ENCODE measurements at regions not wholly inside any gene's neighbourhood (a gene's known extent, or its start where the extent isn't known, plus 50 kb on each side); places are given as distances from the start of the nearest gene placed in this dataset.

- H3K4me3 ChIP-seq (ENCODE audit: low read depth, low read length), result no peak overlapping the region
- no peak for DNase-seq (ENCODE audit: low read depth)
- in situ Hi-C loops (cut with HindIII; ENCODE audit: low sequenced_read_pairs), result no loop called here
- no peak for TF ChIP-seq CTCF (IDR thresholded peaks at IDR 0.05; ENCODE audit: low read depth, low read length, missing control alignments)
These were observed 848.4 kb upstream of the COX7C start for GRCh38 chr5:85769347-85769746.

GRCh38 chr5:85784746-85785145, 833.0 kb upstream of the COX7C start:
- DNase-seq (ENCODE audit: low read depth), result no peak
- H3K4me3 ChIP-seq (ENCODE audit: low read depth, low read length), result no peak overlapping the region
- TF ChIP-seq CTCF (IDR thresholded peaks at IDR 0.05; ENCODE audit: low read depth, low read length, missing control alignments), result no peak
- in situ Hi-C loops (cut with HindIII; ENCODE audit: low sequenced_read_pairs), result no loop called here

GRCh38 chr5:85813146-85813545, 804.6 kb upstream of the COX7C start:
- no peak for TF ChIP-seq CTCF (IDR thresholded peaks at IDR 0.05; ENCODE audit: low read depth, low read length, missing control alignments)
- no peak overlapping the region for H3K4me3 ChIP-seq (ENCODE audit: low read depth, low read length)
- in situ Hi-C loops (cut with HindIII; ENCODE audit: low sequenced_read_pairs), result no loop called here
- DNase-seq (ENCODE audit: low read depth), result no peak

GRCh38 chr5:85814596-85814995, 803.1 kb upstream of the COX7C start:
- no peak for DNase-seq (ENCODE audit: low read depth)
- TF ChIP-seq CTCF (IDR thresholded peaks at IDR 0.05; ENCODE audit: low read depth, low read length, missing control alignments), result no peak
- in situ Hi-C loops (cut with HindIII; ENCODE audit: low sequenced_read_pairs), result no loop called here
- H3K4me3 ChIP-seq (ENCODE audit: low read depth, low read length), result no peak overlapping the region

- H3K4me3 ChIP-seq (ENCODE audit: low read depth, low read length), result no peak overlapping the region
- DNase-seq (ENCODE audit: low read depth), result no peak
- no peak for TF ChIP-seq CTCF (IDR thresholded peaks at IDR 0.05; ENCODE audit: low read depth, low read length, missing control alignments)
- in situ Hi-C loops (cut with HindIII; ENCODE audit: low sequenced_read_pairs), result no loop called here
These were observed 794.0 kb upstream of the COX7C start for GRCh38 chr5:85823462-85824426.

GRCh38 chr5:85838781-85839180, 779.0 kb upstream of the COX7C start:
- DNase-seq (ENCODE audit: low read depth), result no peak
- TF ChIP-seq CTCF (IDR thresholded peaks at IDR 0.05; ENCODE audit: low read depth, low read length, missing control alignments), result no peak
- in situ Hi-C loops (cut with HindIII; ENCODE audit: low sequenced_read_pairs), result no loop called here
- no peak overlapping the region for H3K4me3 ChIP-seq (ENCODE audit: low read depth, low read length)
